Esophagus squamous epithelium (tissue), 4 donors: ENCODE measurements at regions not wholly inside any gene's neighbourhood (a gene's known extent, or its start where the extent isn't known, plus 50 kb on each side); places are given as distances from the start of the nearest gene placed in this dataset.

ENCODE experiments used
- POLR2A ChIP-seq, 4 donors: fragments of 450-650 bp; IDR thresholded peaks; one replicate each; pipeline ENCODE4 v1.6.1; 2017; ENCODE audit warnings: antibody characterized with exemption in 4 of 4, mild to moderate bottlenecking in 4 of 4, moderate library complexity in 3 of 4
- TF ChIP-seq, protein P1 (sequence below), 6 experiments: fragments of 450-650 bp in 4 of 6; fragments of 200-600 bp in 2 of 6; sonication (generic) in 2 of 6; IDR thresholded peaks; one replicate each; pipeline ENCODE4 v1.5.1; 2016 to 2019; ENCODE audit warnings: antibody characterized with exemption in 6 of 6, mild to moderate bottlenecking in 4 of 6, moderate library complexity in 4 of 6

DNA sequence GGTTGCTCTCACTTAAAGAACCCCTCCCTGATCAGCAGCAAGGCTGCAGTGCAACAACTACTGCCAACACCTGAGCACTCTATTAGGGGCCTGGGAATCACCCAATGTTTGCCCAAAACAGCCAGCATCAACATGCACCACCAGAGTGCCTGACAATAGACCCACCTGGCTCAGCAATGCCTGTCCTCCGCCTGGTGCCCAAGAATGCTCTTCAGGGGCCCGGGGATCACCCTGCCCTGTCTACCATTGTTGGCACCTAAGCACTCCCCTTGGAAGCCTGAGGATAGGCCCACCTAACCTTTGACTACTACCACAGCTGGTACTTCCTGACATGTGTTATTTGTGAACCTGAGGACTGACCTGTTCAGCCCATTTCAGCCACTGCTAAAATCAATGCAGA lies 1363.1 kb upstream of the PRR20A start:
- TF ChIP-seq, protein P1, sequence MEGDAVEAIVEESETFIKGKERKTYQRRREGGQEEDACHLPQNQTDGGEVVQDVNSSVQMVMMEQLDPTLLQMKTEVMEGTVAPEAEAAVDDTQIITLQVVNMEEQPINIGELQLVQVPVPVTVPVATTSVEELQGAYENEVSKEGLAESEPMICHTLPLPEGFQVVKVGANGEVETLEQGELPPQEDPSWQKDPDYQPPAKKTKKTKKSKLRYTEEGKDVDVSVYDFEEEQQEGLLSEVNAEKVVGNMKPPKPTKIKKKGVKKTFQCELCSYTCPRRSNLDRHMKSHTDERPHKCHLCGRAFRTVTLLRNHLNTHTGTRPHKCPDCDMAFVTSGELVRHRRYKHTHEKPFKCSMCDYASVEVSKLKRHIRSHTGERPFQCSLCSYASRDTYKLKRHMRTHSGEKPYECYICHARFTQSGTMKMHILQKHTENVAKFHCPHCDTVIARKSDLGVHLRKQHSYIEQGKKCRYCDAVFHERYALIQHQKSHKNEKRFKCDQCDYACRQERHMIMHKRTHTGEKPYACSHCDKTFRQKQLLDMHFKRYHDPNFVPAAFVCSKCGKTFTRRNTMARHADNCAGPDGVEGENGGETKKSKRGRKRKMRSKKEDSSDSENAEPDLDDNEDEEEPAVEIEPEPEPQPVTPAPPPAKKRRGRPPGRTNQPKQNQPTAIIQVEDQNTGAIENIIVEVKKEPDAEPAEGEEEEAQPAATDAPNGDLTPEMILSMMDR (IDR thresholded peaks at IDR 0.05) = no peak
- no peak for TF ChIP-seq POLR2A (IDR thresholded peaks at IDR 0.05)
